Lower lobe of right lung (tissue), 2 donors: ENCODE measurements at regions not wholly inside any gene's neighbourhood (a gene's known extent, or its start where the extent isn't known, plus 50 kb on each side); places are given as distances from the start of the nearest gene placed in this dataset.

Experiments used
- ATAC-seq, 2 donors: fragments of 200-7000 bp; cut with Tn5 transposase; one replicate each; pipeline ENCODE4 v1.9.1; 2020 to 2022; ENCODE audit warnings: mild to moderate bottlenecking in 2 of 2, moderate library complexity in 2 of 2
- DNase-seq: peaks from one replicate; pipeline ENCODE4 v3.0.0-alpha.2; 2020
- H3K27ac ChIP-seq: fragments of 200-600 bp; one replicate; pipeline ENCODE4 v1.8.0; 2022
- H3K27me3 ChIP-seq: fragments of 200-600 bp; one replicate; pipeline ENCODE4 v1.8.0; 2022; ENCODE audit warnings: low read depth
- H3K36me3 ChIP-seq: fragments of 200-600 bp; one replicate; pipeline ENCODE4 v1.8.0; 2022; ENCODE audit warnings: mild to moderate bottlenecking
- H3K4me1 ChIP-seq: fragments of 200-600 bp; one replicate; pipeline ENCODE4 v1.8.0; 2022
- H3K4me3 ChIP-seq: fragments of 200-600 bp; one replicate; pipeline ENCODE4 v1.8.0; 2022; ENCODE audit warnings: mild to moderate bottlenecking
- H3K9me3 ChIP-seq: fragments of 200-600 bp; one replicate; pipeline ENCODE4 v1.8.0; 2022
- intact Hi-C: fragments of 100-400 bp; cut with DNase I; formaldehyde crosslinking; loops from one replicate; pipeline ENCODE4 v1.11.0; 2022
- TF ChIP-seq, protein P1 (sequence below): fragments of 200-600 bp; IDR thresholded peaks from one replicate; pipeline ENCODE4 v1.8.0; 2022; ENCODE audit warnings: antibody characterized with exemption, mild to moderate bottlenecking
- donor health status: DM: no; HTN: yes; CAD: no; lungs with severe emphysema.

DNA sequence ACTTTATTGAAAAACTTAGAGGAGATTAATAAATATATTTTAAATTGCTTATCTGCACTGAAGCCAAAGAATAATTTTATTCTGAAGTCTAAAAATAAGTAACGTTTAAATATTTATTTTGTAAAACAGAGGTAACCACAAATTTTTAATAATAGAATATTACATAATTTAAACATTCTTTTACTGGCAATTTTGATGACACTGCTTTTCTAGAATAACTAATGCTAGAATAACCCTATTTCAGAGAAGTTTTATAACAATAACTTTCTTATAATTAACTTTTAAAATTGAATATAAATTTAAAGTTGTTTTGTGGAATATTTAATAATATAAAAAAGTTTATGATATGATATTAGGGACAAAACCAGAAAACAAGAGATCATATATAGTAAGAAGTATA lies 409.6 kb upstream of the KCNMB2 start:
- no peak overlapping the region for H3K4me3 ChIP-seq
- H3K9me3 ChIP-seq = no peaks in the 10 kb centered on the region
- TF ChIP-seq, protein P1, sequence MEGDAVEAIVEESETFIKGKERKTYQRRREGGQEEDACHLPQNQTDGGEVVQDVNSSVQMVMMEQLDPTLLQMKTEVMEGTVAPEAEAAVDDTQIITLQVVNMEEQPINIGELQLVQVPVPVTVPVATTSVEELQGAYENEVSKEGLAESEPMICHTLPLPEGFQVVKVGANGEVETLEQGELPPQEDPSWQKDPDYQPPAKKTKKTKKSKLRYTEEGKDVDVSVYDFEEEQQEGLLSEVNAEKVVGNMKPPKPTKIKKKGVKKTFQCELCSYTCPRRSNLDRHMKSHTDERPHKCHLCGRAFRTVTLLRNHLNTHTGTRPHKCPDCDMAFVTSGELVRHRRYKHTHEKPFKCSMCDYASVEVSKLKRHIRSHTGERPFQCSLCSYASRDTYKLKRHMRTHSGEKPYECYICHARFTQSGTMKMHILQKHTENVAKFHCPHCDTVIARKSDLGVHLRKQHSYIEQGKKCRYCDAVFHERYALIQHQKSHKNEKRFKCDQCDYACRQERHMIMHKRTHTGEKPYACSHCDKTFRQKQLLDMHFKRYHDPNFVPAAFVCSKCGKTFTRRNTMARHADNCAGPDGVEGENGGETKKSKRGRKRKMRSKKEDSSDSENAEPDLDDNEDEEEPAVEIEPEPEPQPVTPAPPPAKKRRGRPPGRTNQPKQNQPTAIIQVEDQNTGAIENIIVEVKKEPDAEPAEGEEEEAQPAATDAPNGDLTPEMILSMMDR = no peak
- no peaks in the 10 kb centered on the region for H3K4me1 ChIP-seq
- H3K27ac ChIP-seq = no peak overlapping the region
- DNase-seq (no peak), ATAC-seq (no peak)
- H3K36me3 ChIP-seq = no peaks in the 10 kb centered on the region
- intact Hi-C loops = no loop called here
- no peaks in the 10 kb centered on the region for H3K27me3 ChIP-seq

DNA sequence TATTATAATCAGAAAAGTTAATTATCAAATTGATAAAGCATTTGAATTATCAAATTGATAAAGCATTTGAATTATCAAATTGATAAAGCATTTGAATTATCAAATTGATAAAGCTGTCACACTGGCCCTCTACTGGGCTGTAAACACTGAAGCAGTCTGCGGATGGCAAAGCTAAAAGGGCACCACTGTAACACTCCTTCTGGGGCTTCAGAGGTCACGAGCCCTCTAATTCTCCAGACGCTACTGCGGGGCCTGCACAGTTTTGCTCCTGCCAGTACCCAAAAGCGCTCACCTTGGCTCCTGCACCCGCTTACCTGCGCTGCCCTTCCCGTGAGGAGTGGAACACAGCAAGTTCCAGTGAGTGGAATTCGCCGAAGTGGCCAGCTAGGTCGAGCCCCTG lies 409.0 kb upstream of the KCNMB2 start:
- H3K4me1 ChIP-seq = no peaks in the 10 kb centered on the region
- intact Hi-C loops = no loop called here

DNA sequence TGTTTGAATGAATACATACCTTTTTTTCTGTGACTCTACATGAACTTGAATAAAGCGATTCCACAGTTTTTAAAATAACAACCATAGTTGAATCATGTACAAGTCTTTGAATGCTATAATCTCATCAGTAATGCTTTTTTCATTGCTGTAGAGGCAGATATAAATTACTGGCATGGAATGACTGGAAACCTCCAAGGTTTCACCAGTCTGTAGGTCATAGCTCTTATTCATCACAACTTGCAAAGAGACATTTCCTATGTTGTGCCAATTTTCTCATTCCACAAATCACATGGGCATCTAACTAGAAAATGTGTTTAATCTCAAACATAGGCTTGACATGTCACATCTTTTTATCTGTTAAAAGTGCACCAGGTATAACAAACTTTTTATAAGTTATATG lies 407.1 kb upstream of the KCNMB2 start:
- ATAC-seq (no peak), DNase-seq (no peak)
- intact Hi-C loops = no loop called here
- Histone ChIP-seq H3K4me1 (no peaks in the 10 kb centered on the region), H3K27ac (no peak overlapping the region), H3K4me3 (no peak overlapping the region), H3K27me3 (no peaks in the 10 kb centered on the region), H3K36me3 (no peaks in the 10 kb centered on the region), H3K9me3 (no peaks in the 10 kb centered on the region)
- TF ChIP-seq, protein P1 = no peak

More for the DNA sequence above, 409.0 kb upstream of the KCNMB2 start:
- no peak overlapping the region for H3K4me3 ChIP-seq
- ATAC-seq (no peak), DNase-seq (no peak)
- TF ChIP-seq, protein P1 = no peak
- no peaks in the 10 kb centered on the region for H3K9me3 ChIP-seq
- no peaks in the 10 kb centered on the region for H3K36me3 ChIP-seq
- no peaks in the 10 kb centered on the region for H3K27me3 ChIP-seq
- H3K27ac ChIP-seq = no peak overlapping the region

DNA sequence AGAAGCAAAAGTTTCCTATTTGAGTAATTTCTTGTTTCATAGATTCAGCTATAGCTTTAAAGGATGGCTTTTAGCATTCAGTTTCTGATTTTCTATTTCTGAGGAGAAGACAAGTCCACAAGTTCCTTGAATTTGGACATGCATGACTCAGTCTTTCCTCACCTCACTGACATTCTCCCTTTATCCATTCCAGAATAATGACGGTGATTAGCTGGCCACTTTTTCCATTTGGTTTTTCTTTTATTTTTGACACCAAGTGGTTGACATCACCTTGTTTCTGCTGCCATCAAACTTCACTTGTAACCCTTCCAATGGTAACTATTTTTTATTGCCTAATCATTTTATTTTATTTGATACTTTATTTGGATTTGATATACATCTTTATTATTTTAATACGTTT lies 404.4 kb upstream of the KCNMB2 start:
- no peak for ATAC-seq
- TF ChIP-seq, protein P1 = no peak

DNA sequence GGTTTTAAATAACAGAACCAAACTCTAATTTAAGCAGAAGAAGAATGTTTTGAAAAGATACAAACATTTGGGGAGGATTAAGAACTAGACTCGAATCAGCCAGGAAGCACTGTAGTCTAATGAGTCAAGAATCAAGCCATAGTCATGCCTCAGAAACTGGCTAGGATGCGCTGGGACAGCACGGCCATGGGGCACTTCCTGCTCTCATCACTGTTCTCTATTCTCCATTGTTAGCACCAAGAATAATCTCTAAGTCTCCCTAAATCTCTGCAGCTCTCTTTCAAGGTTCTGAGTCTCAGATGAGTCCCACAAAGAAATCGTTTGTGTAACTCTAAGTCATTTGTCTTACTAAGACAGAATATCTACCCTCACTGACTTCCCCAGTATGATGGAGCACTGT lies 399.0 kb upstream of the KCNMB2 start:
- no peak for DNase-seq
- Histone ChIP-seq H3K27ac (no peak overlapping the region), H3K27me3 (no peaks in the 10 kb centered on the region), H3K4me3 (no peak overlapping the region), H3K9me3 (no peaks in the 10 kb centered on the region), H3K36me3 (no peaks in the 10 kb centered on the region), H3K4me1 (no peaks in the 10 kb centered on the region)
- intact Hi-C loops = no loop called here
- ATAC-seq = no peak
- TF ChIP-seq, protein P1 = no peak

More for the DNA sequence above, 404.4 kb upstream of the KCNMB2 start:
- Histone ChIP-seq H3K36me3 (no peaks in the 10 kb centered on the region), H3K4me3 (no peak overlapping the region), H3K27me3 (no peaks in the 10 kb centered on the region), H3K4me1 (no peaks in the 10 kb centered on the region), H3K9me3 (no peaks in the 10 kb centered on the region), H3K27ac (no peak overlapping the region)
- no peak for DNase-seq
- intact Hi-C loops = no loop called here

DNA sequence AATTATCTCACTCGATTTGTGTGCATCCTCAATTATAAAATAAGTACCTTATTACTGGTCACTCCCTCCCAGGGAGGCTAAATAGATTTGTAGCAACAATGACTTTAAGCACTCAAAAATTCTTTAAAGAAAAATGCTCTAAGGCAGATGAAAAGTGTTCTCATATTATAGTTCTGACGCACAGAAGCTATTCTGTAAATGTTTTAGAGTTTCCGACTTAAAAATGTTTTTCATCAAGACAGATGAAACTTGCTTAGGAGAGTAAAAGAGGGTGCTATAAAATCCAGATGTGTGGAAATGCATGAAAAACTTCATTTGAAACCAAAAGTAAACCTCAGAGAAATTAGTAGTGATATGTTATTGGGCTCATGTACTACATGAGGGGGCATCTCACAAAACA lies 398.4 kb upstream of the KCNMB2 start:
- Histone ChIP-seq H3K9me3 (no peaks in the 10 kb centered on the region), H3K36me3 (no peaks in the 10 kb centered on the region), H3K4me1 (no peaks in the 10 kb centered on the region), H3K27me3 (no peaks in the 10 kb centered on the region), H3K27ac (no peak overlapping the region), H3K4me3 (no peak overlapping the region)
- no peak for ATAC-seq
- intact Hi-C loops = no loop called here
- TF ChIP-seq, protein P1 = no peak
- DNase-seq = no peak
